ENCODE measurements at regions not wholly inside any gene's neighbourhood (a gene's known extent, or its start where the extent isn't known, plus 50 kb on each side); places are given as distances from the start of the nearest gene placed in this dataset.

GRCh38 chr1:101738475-101738874 is 258.3 kb downstream of the OLFM3 start:
- DNase-seq (ENCODE audit: low spot score) (no peak), FAIRE-seq (no peak), ATAC-seq (no peak)
- intact Hi-C loops (cut with micrococcal nuclease; ENCODE audit: unreplicated experiment) (no loop called here), in situ Hi-C loops (cut with HindIII; ENCODE audit: extremely low pct_ligation_motif_present, low pct_unique_long_range_greater_than_20kb) (no loop called here)
- Histone ChIP-seq H3K36me3 (replicated peaks in 1 of 2; ENCODE audit: control insufficient read depth in 1 of 2, insufficient read depth in 2 of 2, low read length in 2 of 2) (no peaks in the 10 kb centered on the region), H3K79me2 (ENCODE audit: insufficient read depth, low read length) (no peaks in the 10 kb centered on the region), H4K20me1 (ENCODE audit: insufficient read depth, low read length) (no peaks in the 10 kb centered on the region), H3K4me3 (replicated peaks in 1 of 3; ENCODE audit: insufficient read depth in 1 of 3, low read depth in 2 of 3, low read length in 3 of 3) (no peak overlapping the region), H3K4me1 (ENCODE audit: insufficient read depth, low read length) (peaks cover 2% of the 10 kb centered on the region), H3K9ac (ENCODE audit: insufficient read depth, low read depth, low read length) (no peak overlapping the region), H3K9me3 (ENCODE audit: low read length) (no peaks in the 10 kb centered on the region), H2AFZ (ENCODE audit: low read length) (no peak overlapping the region), H3K27ac (ENCODE audit: extremely low read length, insufficient read depth, low read length) (no peak overlapping the region), H3K4me2 (ENCODE audit: low read depth, low read length) (no peak overlapping the region), H3K27me3 (ENCODE audit: control insufficient read depth in 1 of 2, insufficient read depth in 2 of 2, low read length in 2 of 2) (no peaks in the 10 kb centered on the region)
- ChIA-PET POLR2A (no interaction called here), CTCF (ENCODE audit: low intra/inter-chr PET ratio, low total read pairs) (no interaction called here)
- BruUV-seq (replicated peaks), result no TSS peak
- TF ChIP-seq ZNF605 (CRISPR knock-in tag; IDR thresholded peaks at IDR 0.05) (no peak), MEF2D (CRISPR knock-in tag; IDR thresholded peaks at IDR 0.05) (no peak)
- WGBS (ENCODE audit: low lambda C conversion rate), result 0% methylated on average over 1 of the region's 1 CpG

- CTCF ChIA-PET (ENCODE audit: low intra/inter-chr PET ratio, low total read pairs), result no interaction called here
- no peaks in the 10 kb centered on the region for H3K79me2 ChIP-seq (ENCODE audit: insufficient read depth, low read length)
- ATAC-seq, result no peak
- POLR2A ChIA-PET, result no interaction called here
- H2AFZ ChIP-seq (ENCODE audit: low read length), result no peak overlapping the region
- H3K9me3 ChIP-seq (ENCODE audit: low read length), result no peaks in the 10 kb centered on the region
- H3K27me3 ChIP-seq (ENCODE audit: control insufficient read depth in 1 of 2, insufficient read depth in 2 of 2, low read length in 2 of 2), result no peaks in the 10 kb centered on the region
- H3K4me2 ChIP-seq (ENCODE audit: low read depth, low read length), result no peak overlapping the region
- intact Hi-C loops (cut with micrococcal nuclease; ENCODE audit: unreplicated experiment), result no loop called here
- H4K20me1 ChIP-seq (ENCODE audit: insufficient read depth, low read length), result no peaks in the 10 kb centered on the region
- in situ Hi-C loops (cut with HindIII; ENCODE audit: extremely low pct_ligation_motif_present, low pct_unique_long_range_greater_than_20kb), result no loop called here
- no peak for DNase-seq (ENCODE audit: low spot score)
- WGBS (ENCODE audit: low lambda C conversion rate), result 4% methylated on average over 6 of the region's 6 CpGs
- H3K4me1 ChIP-seq (ENCODE audit: insufficient read depth, low read length), result no peaks in the 10 kb centered on the region
- H3K27ac ChIP-seq (ENCODE audit: extremely low read length, insufficient read depth, low read length), result no peak overlapping the region
- BruUV-seq (replicated peaks), result no TSS peak
- H3K4me3 ChIP-seq (replicated peaks in 1 of 3; ENCODE audit: insufficient read depth in 1 of 3, low read depth in 2 of 3, low read length in 3 of 3), result no peak overlapping the region
- H3K9ac ChIP-seq (ENCODE audit: insufficient read depth, low read depth, low read length), result no peak overlapping the region
- FAIRE-seq, result no peak
- H3K36me3 ChIP-seq (replicated peaks in 1 of 2; ENCODE audit: control insufficient read depth in 1 of 2, insufficient read depth in 2 of 2, low read length in 2 of 2), result no peaks in the 10 kb centered on the region
- no peak for TF ChIP-seq ZNF773 (CRISPR knock-in tag; IDR thresholded peaks at IDR 0.05; ENCODE audit: borderline replicate concordance)
- no peak for TF ChIP-seq ZNF558 (CRISPR knock-in tag; IDR thresholded peaks at IDR 0.05; ENCODE audit: borderline replicate concordance)
- no peak for TF ChIP-seq RAD51 (IDR thresholded peaks at IDR 0.05; ENCODE audit: borderline replicate concordance)
- no peak for TF ChIP-seq ZUFSP (CRISPR knock-in tag; IDR thresholded peaks at IDR 0.05; ENCODE audit: borderline replicate concordance)
- no peak for TF ChIP-seq ZNF615 (CRISPR knock-in tag; IDR thresholded peaks at IDR 0.05; ENCODE audit: borderline replicate concordance)
- TF ChIP-seq ZNF512B (CRISPR knock-in tag; IDR thresholded peaks at IDR 0.05; ENCODE audit: borderline replicate concordance), result no peak
- no peak for TF ChIP-seq RELA (CRISPR knock-in tag; IDR thresholded peaks at IDR 0.05)
- no peak for TF ChIP-seq GATA4 (IDR thresholded peaks at IDR 0.05; ENCODE audit: borderline replicate concordance, low read depth)
- no peak for TF ChIP-seq EHMT2 (IDR thresholded peaks at IDR 0.05; ENCODE audit: borderline replicate concordance, low read depth, low read length)
- TF ChIP-seq ZNF280B (CRISPR knock-in tag; IDR thresholded peaks at IDR 0.05; ENCODE audit: borderline replicate concordance), result no peak
- no peak for TF ChIP-seq ZIK1 (CRISPR knock-in tag; IDR thresholded peaks at IDR 0.05; ENCODE audit: borderline replicate concordance, low read depth)
- no peak for TF ChIP-seq BCL6 (CRISPR knock-in tag; IDR thresholded peaks at IDR 0.05)
These were observed 257.6 kb downstream of the OLFM3 start for GRCh38 chr1:101739146-101739545.

Data from HepG2 (cell line).